OCI-M2 (cell line): ENCODE measurements at regions not wholly inside any gene's neighbourhood (a gene's known extent, or its start where the extent isn't known, plus 50 kb on each side); places are given as distances from the start of the nearest gene placed in this dataset.

Experiments used
- DNase-seq: peaks from one replicate; lab custom pipeline; 2025; ENCODE audit not compliant: unreplicated experiment; lab: John Stamatoyannopoulos, UW

DNA sequence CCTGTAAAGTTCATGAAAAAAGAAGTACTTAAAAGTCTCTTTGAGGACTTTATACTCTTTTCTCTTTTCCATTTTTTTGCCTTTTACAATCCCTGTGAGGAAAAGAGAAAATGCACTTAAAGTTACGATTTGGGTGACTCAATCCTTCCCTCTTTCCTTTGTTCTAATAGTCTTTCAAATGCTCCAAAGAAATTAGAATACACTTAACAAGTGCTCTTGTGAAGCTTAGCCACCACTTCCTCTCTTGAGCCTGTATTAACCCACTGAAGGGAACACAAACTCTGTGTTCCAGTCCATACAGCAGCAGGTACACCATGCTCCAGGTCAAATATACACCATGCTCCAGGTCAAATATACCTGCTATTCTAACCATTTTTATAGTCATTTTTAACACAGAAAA lies 581.1 kb upstream of the MGAT4C start:
- no peak for DNase-seq

DNA sequence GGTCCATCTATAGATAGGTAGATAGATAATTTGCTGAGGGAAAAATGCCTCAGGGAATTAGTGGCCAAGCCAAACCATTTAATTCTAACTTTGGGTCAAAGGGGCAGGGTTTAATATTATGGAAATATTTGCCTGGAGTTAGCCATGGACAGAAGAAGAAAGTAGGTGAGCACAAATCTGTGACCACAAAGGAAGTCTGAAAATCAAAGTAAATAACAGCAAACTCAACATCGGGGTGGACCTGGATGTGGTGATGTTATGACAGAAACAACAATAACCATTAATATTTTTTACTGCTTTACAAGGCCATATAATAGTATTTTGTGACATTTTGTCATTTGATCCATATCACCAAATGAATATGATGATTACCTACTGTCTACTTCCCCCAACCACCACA lies 578.0 kb upstream of the MGAT4C start:
- no peak for DNase-seq

DNA sequence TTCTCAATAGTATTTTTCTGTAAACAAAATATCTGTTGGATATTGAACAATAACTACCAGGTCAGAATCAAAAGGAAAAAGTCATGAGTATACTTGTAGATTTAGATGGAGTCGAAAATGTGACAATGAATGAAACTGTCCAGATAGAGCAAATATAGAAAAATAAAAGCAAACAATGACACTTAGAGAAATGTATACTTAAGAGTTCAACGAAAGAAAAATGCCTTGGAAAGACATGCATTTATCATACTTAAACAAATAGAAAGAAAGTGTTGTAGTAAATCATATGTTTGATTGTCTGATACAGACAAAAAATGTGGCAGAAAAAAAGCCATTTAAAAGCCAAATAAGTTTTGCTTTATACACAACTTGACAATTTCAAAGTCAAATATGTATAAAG lies 571.2 kb upstream of the MGAT4C start:
- no peak for DNase-seq

DNA sequence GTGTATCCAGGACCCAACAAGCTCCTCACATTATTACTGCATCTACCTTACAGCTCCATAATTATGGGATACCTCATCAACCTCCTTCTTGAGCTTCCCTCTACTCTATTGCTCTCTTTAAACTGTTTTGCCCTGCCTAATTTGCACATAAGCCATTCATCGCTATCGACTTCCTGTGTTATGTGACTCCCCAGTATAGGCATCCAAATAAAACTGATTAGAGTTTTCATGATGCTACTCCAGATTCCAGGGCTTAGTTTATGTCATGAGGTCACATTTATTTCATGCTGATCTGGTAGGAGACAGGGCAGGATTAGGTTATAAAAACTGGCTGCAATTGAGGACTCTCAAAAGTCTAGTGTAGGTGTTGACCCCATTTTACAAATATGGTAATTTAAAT lies 569.9 kb upstream of the MGAT4C start:
- DNase-seq, result no peak

DNA sequence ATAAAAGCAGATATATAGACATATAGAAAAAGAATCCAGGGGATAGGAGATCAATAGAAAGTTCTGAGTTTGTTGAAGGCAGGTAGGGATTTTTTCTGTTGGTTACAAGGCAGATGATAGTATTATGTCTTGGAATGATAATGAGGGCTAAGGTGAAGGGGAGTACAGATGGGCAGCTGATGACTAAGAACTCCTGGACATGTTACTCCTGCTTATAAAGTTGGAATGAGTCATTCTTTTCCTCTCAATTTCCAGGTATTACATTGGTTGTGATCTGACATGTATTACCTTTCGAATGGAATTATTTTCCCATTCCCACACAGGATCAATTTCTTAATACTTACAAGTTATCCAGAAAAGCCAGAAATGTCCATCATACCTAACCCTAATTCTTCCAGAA lies 545.2 kb upstream of the MGAT4C start:
- DNase-seq, result no peak

DNA sequence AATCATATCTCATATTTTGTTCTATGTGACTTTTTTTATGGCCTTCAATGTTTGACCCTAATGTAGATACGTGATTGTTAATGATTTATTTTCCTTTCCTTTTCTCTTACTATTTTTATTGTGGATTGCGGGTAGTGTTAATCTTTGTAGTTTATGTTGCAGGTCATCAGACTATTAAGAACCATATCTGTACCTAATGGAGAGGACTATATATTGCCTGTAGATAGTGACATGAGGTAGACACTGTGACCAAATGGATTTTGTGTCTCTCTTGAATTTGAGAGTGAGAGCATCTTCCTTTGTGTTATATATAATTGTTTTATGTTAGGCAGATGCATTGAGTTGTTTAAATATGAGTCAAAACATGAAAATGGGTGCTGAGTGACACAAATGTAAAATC lies 543.4 kb upstream of the MGAT4C start:
- DNase-seq, result no peak

DNA sequence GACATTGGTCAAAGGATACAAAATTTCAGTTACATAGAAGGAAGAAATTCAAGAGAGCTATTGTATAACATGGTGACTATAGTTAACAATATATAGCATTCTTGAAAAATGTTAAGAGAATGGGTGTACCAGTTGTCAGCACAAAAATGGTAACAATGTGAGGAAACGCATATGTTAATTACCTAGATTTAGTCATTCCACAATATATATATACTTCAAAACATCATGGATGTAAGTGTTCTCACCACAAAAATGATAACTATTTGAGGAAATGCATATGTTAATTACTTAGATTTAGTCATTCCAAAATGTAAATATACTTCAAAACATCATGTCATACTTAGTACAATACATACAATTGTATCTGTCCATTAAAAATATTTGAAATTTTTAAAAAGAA lies 540.4 kb upstream of the MGAT4C start:
- no peak for DNase-seq

DNA sequence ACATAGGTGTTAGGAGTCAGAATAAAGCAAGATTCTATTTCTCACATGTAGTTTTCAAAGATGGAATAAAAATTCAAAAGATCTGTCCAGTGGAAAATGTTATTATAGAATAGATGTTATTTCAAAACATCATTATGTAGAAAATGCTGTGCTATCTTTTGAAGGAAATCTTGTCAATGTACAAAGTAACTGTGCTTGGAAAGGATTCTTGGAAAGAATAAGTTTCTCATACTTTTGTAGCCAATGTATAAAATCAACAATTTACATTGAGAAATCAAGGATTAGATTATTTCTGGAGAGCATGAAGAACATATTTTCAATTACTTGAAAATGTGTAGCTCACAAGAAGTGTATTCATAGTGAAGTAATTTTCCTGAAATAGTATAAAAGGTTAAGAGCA lies 532.5 kb upstream of the MGAT4C start:
- no peak for DNase-seq

DNA sequence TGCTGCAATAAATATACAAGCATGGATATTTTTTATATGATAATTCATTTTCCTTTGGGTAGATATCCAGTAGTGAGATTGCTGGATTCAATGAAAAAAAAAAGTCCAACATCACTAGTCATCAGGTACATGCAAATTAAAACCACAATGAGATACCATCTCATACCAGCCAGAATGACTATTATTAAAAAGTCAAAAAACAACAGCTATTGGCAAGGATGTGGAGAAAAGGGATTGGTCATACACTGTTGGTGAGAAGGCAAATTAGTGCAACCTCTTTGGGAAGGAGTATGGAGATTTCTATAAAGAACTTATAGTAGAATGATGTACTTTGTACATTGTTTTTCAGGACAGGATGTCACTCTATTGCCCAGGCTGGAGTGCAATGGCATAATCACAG lies 531.2 kb upstream of the MGAT4C start:
- no peak for DNase-seq

DNA sequence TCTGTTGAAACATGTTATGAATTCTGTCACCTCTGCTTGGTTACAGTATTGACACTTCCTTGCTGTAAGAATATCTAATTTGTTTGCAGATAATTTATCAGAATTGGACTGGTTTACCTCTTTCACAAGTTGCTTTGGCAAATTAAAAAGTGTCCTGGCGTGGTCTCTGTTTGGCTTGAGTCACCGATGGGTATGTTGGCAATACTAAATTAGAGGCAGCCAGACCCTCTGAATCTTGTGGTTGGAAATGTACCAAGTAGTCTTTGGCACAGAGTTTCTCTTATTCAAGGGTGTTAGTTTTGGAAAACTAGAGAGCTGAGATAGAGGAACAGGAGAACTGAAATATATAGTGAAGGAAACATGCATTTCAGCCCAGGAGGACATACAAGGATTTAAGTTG lies 521.1 kb upstream of the MGAT4C start:
- DNase-seq, result no peak

DNA sequence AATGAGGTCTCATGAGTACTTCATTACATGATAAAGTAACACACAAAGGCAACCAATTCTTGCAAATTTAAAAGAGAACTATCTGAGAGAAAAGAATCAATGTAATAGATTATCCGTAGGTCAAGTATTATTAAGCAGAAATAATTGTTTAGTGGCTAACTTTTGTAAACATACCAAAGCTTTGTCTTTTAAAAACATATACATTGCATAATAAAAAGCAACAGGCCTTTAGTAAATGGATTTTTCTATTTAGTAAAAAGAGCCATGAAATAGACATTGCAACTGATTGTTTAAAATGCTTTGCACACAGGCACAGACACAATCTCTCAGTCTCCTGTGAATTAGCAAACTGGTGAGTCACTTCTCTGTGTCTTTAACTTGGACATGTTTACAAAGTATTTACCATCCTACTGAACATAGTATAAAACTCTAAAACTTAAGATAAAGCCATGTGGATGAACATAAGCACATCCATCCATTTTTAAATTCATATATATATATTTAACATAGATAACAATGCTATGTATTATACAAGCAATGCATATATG lies 518.7 kb upstream of the MGAT4C start:
- no peak for DNase-seq

DNA sequence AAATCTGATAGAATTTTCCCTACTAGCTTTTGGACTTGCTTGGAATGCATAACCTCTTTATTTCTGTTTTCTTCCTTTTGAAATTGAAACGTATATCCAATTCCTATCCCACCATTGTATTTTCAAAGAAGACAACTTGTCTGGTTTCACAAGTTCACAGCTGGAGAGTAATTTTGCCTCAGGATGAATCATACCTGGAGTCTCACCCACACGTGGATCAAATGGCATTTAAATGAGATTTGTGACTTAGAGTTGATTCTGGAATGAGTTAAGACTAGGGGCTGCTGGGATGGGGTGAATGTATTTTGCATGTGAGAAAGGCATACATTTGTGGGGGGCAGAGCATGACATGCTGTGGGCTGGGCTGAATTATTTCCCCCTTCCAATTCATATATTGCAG lies 516.5 kb upstream of the MGAT4C start:
- no peak for DNase-seq

DNA sequence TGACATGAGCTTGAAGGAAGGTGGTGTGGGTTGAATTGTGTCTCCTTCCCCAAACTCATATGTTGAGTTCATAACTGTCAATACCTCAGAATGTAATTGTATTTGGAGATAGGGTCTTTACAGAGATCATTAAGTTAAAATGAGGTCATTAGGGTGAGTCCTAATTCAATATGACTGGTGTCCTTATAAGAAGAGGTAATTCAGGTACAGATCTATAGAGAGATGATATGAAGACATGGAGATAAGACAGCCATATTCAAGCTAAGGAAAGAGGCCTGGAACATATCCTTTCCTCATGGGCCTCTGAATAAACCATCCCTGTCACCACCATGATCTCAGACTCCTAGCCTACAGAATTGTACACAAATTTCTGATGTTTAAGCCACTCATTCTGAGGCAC lies 514.7 kb upstream of the MGAT4C start:
- no peak for DNase-seq

DNA sequence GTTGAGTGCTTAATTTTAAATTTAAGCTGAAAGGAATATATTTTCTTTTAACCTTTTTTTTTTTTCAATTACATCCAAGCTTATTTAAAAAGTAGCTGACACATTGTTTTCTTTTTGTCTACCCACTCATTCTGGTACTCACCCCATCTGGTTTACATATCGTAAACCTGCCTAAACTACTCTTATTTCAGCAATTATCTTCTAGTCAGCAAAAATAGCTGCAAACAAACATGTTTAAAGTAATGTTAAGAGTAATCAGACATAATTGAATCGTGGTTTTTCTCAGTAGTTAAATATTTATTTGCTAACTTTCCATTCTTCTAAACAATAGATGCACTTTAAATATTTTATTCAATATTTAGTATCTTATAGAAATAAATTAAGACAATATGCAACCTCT lies 492.7 kb upstream of the MGAT4C start:
- no peak for DNase-seq

DNA sequence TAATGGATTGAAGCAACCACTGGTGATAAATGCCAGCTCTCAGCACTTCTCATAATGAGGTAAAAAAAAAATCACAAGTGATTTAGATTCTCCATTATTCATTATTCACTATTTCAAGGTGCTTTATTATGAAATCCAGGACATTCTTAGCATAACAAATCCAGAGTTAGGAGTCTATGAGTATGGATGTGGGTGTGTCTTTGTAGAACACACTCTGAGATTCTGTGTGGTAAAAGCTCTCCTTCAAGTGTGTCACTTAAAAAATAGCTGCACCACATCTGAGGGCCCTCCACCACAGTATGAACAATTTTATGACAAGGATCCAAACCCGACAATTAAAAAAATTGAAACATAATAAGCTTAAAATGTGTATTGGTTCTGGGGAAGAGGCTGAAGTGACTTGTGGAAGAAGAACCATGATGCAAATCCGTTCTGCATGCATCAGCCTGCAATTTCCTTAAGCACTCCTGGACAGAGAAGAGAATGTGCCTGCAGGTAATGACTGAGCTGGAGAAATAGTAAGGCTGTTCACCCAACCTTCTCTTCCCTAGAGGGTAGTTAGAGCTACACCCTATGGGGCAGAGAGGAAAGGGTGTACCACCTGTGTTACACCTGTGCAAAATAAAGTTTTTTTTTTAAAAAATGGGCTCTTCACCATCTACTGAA lies 488.5 kb upstream of the MGAT4C start:
- DNase-seq, result no peak

DNA sequence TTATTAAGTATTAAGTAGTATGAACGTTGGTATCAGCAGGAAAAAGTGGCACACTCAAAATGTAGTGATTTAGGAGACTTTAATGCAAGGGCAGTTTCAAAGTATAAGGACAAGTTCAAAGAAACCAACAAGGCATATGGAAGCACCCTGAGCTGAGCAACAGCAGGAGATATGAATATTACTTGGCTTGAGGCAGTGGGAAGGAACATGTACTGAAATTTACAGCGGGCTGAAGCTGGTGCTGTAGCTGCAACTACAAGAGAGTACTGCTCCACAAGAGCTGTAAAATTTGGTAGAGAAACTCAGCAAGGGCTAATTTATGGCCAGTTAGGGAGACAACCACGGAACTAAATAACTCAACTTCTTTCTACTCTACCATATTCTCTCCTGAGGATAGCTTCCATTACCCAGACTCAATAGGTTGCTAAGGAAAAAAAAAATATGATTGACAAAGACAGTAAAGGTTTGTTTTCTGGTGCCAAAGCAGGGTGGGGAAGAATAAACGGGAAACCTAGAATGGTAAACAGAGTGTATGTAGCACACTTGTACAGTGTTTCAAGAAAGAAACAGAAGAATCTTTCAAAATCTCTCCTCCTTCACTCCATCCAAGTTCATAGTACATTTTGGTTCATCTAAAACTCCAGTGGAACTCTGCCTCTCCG lies 487.8 kb upstream of the MGAT4C start:
- DNase-seq, result no peak

DNA sequence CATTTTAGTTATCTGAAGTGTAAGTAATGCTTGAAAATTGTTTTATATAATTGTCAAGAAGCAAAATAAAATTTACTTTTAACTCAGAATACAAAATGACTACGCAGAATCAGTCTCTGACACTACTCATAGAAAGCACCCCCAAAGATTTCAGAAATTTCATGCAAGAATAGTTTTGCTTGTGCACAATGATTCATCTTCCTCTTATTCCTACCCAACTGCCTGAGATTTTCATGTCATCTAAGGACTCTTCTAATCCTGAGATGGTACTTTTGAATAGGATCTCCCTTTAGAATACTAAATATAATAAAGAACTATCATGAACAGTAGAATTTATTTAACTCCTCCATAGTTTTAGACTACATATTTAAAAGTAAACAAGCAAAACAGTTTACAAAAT lies 485.3 kb upstream of the MGAT4C start:
- no peak for DNase-seq

DNA sequence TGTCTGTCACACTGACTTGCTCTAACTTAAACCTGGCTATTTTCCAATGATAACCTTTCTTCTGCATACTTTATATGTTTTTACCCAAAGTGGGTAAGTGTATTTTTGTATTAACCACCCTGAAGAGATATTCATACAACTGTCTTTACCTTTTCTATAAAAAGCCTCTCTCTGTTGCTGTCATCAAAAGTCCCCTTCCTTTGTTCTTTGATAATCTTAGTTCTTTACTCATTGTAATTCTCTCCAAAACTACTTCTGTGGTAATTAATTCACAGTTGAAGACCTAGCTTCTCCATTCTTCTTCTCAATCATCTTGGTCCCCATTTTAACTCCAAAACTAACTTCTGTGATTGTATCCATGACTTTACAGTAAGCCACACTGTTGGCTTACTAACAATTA lies 479.7 kb upstream of the MGAT4C start:
- no peak for DNase-seq

DNA sequence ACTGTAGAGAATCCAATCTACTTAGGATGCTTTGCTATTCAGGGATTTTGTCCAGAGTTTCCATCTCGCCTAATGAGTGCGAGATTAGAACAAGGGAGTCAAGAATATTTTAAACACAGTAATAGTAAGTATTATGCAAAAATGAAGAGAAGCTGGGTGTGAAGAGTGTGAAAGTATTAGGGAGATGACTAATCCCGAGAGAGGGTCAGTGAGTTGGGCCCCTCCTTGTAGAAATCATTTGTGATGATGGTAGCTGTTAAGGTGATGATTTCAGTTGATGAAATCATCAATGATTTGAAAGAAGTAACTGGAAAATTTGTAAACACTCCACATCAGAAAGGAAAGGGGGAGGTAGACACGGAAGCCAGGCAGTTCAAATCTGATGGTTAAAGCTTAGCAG lies 478.9 kb upstream of the MGAT4C start:
- no peak for DNase-seq

DNA sequence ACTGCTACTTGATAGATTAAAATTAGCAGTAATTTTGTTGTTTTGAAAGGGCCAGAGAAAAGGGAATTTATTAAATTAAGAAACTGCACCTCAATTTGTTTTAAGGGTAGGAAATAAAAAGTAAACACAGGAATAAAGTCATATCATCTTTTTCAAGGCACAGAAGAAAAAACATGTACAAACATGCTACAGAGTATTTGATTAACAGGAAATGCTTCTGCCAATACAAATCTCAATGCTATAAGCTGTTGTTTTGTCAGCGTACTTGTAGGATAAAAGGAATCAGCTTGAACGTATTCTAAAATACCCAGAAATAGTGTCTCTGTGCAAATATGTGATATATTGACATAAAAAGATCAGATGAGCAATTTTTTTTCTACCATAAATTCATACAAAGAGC lies 474.0 kb upstream of the MGAT4C start:
- no peak for DNase-seq

DNA sequence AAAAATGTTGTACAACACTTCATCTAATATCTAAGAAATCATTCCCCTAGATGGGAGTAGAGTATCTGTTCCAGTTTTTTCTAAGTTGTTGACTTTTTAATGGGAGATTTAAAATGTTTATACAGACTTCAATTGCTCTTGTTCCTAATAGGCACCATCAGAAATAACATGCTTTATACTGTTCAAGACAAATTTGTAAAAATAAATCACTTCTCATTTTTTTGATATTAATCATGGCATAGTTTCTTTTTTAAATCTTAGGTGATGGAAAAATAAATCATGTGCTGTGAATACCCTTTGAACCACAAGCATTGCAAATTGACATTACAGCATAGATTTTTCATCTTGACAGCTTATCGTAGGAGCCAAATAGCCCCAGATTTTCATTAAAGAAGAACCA lies 473.5 kb upstream of the MGAT4C start:
- no peak for DNase-seq

DNA sequence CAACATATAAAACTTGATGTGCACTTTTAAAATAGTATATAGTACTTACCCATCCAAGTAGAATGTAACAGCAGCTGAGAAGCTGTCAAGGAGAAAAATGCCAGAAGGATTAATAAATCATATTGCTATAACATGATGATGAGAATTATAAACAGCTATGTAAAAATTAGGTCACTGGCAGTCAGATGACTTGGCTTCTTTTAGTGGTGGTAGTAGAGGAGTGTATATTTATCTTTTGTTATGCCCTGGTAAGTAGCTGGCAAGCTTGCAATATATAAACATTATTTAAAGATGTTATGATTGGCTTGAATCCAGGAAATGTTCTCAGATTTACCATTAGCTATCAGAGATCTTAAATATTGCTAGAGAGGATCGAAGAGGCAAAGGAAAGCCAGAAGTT lies 471.0 kb upstream of the MGAT4C start:
- DNase-seq, result no peak

DNA sequence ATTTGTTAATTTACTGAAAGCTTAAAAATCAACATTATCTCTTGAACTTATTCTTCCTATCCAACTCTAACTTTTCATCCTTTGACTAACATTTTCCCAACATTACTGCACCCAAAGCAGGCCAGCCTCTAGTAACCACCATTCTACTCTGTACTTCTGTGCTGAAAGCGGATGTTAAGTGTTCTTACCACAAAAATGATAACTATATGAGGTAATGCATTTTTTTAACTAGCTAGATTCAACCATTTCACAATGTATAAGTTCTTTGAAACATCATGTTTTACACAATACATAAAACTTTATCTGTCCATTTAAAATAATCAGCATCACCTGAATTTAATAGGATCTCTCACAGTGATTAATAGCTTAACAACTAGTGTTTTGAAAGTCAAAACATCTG lies 468.5 kb upstream of the MGAT4C start:
- DNase-seq, result no peak
